GM12878 (cell line): ENCODE measurements at regions not wholly inside any gene's neighbourhood (a gene's known extent, or its start where the extent isn't known, plus 50 kb on each side); places are given as distances from the start of the nearest gene placed in this dataset.

ENCODE experiments used
- ATAC-seq: fragments of 200-7000 bp; cut with Tn5 transposase; 3 replicates; pipeline ENCODE4 v1.9.1; 2020; ENCODE audit warnings: mild to moderate bottlenecking, moderate library complexity
- BruUV-seq: library from RNA; stranded (reverse); fragments of 400-500 nt; replicated peaks from 2 replicates; lab custom pipeline; 2021; lab: Mats Ljungman, UMichigan
- CTCF ChIA-PET: fragments of 300-600 bp; sonication (Branson Sonifier 250); formaldehyde crosslinking; extraction: SDS; loops from one replicate; lab custom pipeline; 2021; ENCODE audit warnings: inconsistent platforms; lab: Yijun Ruan, JAX
- POLR2A ChIA-PET: fragments of 350-600 bp; formaldehyde crosslinking; extraction: SDS; loops from one replicate; lab custom pipeline; 2021; ENCODE audit warnings: inconsistent platforms; lab: Charles Lee
- RAD21 ChIA-PET: fragments of 300-600 bp; sonication (Branson Sonifier 250); formaldehyde crosslinking; loops from one replicate; lab custom pipeline; 2023; ENCODE audit warnings: antibody characterized with exemption; ENCODE audit not compliant: unreplicated experiment; lab: Charles Lee
- SMC1A ChIA-PET: fragments of 300-600 bp; sonication (Branson Sonifier 250); formaldehyde crosslinking; loops from one replicate; lab custom pipeline; 2023; ENCODE audit not compliant: unreplicated experiment, uncharacterized antibody; lab: Charles Lee
- DNase-seq: peaks from one replicate; pipeline ENCODE4 v3.0.0-alpha.2; 2011; ENCODE audit warnings: low read depth, low spot score
- FAIRE-seq: peaks from 3 replicates; lab custom pipeline; 2011; peaks lifted over from hg19 to GRCh38; lab: Jason Lieb, UNC
- H2AFZ ChIP-seq: 2 replicates; pipeline ENCODE4 v1.6.0; 2011; ENCODE audit warnings: low read depth, low read length, control low read depth; ENCODE audit not compliant: control insufficient read depth
- H3K27ac ChIP-seq: 2 replicates; pipeline ENCODE4 v1.5.1; 2011; ENCODE audit warnings: control low read depth; ENCODE audit not compliant: control insufficient read depth, insufficient read depth
- H3K27me3 ChIP-seq, 2 experiments: replicated peaks in 1 of 2; 2 replicates each; pipeline versions ENCODE4 v1.6.0 to v1.6.1; 2011; ENCODE audit warnings: low read length in 1 of 2; ENCODE audit not compliant: control insufficient read depth in 2 of 2, insufficient read depth in 2 of 2
- H3K36me3 ChIP-seq, 2 experiments: 2 replicates each; pipeline ENCODE4 v1.5.1; 2011; ENCODE audit warnings: low read length in 1 of 2; ENCODE audit not compliant: control insufficient read depth in 2 of 2, insufficient read depth in 2 of 2
- H3K4me1 ChIP-seq: 2 replicates; pipeline ENCODE4 v1.6.1; 2011; ENCODE audit warnings: mild to moderate bottlenecking, low read length, moderate library complexity, mixed read lengths; ENCODE audit not compliant: control insufficient read depth, insufficient read depth
- H3K4me2 ChIP-seq: 2 replicates; pipeline ENCODE4 v1.6.0; 2011; ENCODE audit warnings: control low read depth; ENCODE audit not compliant: control insufficient read depth, insufficient read depth
- H3K4me3 ChIP-seq: fragments of 200-600 bp; sonication (generic); 2 replicates; pipeline ENCODE4 v1.5.1; 2016
- H3K79me2 ChIP-seq: 2 replicates; pipeline ENCODE4 v1.6.0; 2011; ENCODE audit warnings: low read length; ENCODE audit not compliant: control insufficient read depth, insufficient read depth
- H3K9ac ChIP-seq: 2 replicates; pipeline ENCODE4 v1.8.0; 2011; ENCODE audit warnings: low read length, control low read depth, mixed read lengths; ENCODE audit not compliant: control insufficient read depth, insufficient read depth
- H3K9me3 ChIP-seq: replicated peaks from 3 replicates; pipeline ENCODE4 v1.5.1; 2011; ENCODE audit warnings: mild to moderate bottlenecking, low read length; ENCODE audit not compliant: control insufficient read depth, insufficient read depth
- H4K20me1 ChIP-seq: 2 replicates; pipeline ENCODE4 v1.6.0; 2011; ENCODE audit not compliant: control insufficient read depth, insufficient read depth
- BCL11A ChIP-seq: IDR thresholded peaks from 2 replicates; pipeline ENCODE4 v1.6.1; 2011; ENCODE audit warnings: low read depth, low read length
- CEBPZ ChIP-seq: fragments of 150-350 bp; IDR thresholded peaks from 2 replicates; pipeline ENCODE4 v1.6.1; 2016; ENCODE audit warnings: low read depth, low read length
- CTCF ChIP-seq, 3 experiments: IDR thresholded peaks in 2 of 3; conservative IDR thresholded peaks in 1 of 3; 2 replicates each; pipeline ENCODE4 v1.5.1; 2011; ENCODE audit warnings: low read depth in 3 of 3, low read length in 3 of 3, mild to moderate bottlenecking in 3 of 3, control low read depth in 2 of 3, moderate library complexity in 2 of 3, inconsistent platforms in 1 of 3, mixed read lengths in 1 of 3; ENCODE audit not compliant: control insufficient read depth in 2 of 3, insufficient read depth in 1 of 3; ENCODE audit errors: extremely low read depth in 1 of 3
- EGR1 ChIP-seq, 2 experiments: IDR thresholded peaks; 1 replicate in 1 of 2; 2 replicates in 1 of 2; pipeline ENCODE4 v1.6.1; 2011 to 2012; ENCODE audit warnings: low read depth in 2 of 2, low read length in 2 of 2, borderline replicate concordance in 1 of 2, mild to moderate bottlenecking in 1 of 2, moderate library complexity in 1 of 2
- GABPA ChIP-seq: IDR thresholded peaks from 2 replicates; pipeline ENCODE4 v1.6.1; 2014; ENCODE audit warnings: antibody characterized with exemption, low read depth, mild to moderate bottlenecking, inconsistent platforms
- HSF1 ChIP-seq: fragments of 150-350 bp; IDR thresholded peaks from 2 replicates; pipeline ENCODE4 v1.6.1; 2014; ENCODE audit warnings: mild to moderate bottlenecking, low read depth, low read length
- POLR2AphosphoS5 ChIP-seq: IDR thresholded peaks from 2 replicates; pipeline ENCODE4 v1.6.1; 2011; ENCODE audit warnings: mild to moderate bottlenecking, low read length, inconsistent platforms
- RBBP5 ChIP-seq: fragments of 200-600 bp; sonication (generic); conservative IDR thresholded peaks from 2 replicates; pipeline ENCODE4 v1.6.1; 2016
- REST ChIP-seq: IDR thresholded peaks from 2 replicates; pipeline ENCODE4 v1.6.1; 2012; ENCODE audit warnings: mild to moderate bottlenecking, low read depth, low read length
- RFX5 ChIP-seq: IDR thresholded peaks from 2 replicates; pipeline ENCODE4 v1.6.1; 2011; ENCODE audit warnings: low read depth, low read length, improper control_type of control experiment
- SPI1 ChIP-seq: IDR thresholded peaks from 2 replicates; pipeline ENCODE4 v1.6.1; 2011; ENCODE audit warnings: low read depth, mild to moderate bottlenecking, low read length, moderate library complexity, borderline replicate concordance; ENCODE audit not compliant: insufficient read depth
- TAF1 ChIP-seq: IDR thresholded peaks from 2 replicates; pipeline ENCODE4 v1.6.1; 2011; ENCODE audit warnings: mild to moderate bottlenecking, low read depth, low read length, borderline replicate concordance
- WGBS: methylation state at CpG from one replicate; pipeline ENCODE4 v1.1.6; 2016; ENCODE audit warnings: low lambda C conversion rate; ENCODE audit not compliant: insufficient replicate concordance, insufficient coverage; ENCODE audit errors: missing lambda C conversion rate; 5-methylcytosine and 5-hydroxymethylcytosine counted together
- in situ Hi-C: fragments of 300-500 bp; cut with MboI; formaldehyde crosslinking; loops from 9 replicates; pipeline ENCODE4 v1.14.3; 2018; ENCODE audit warnings: mixed read lengths
- intact Hi-C: fragments of 100-400 bp; cut with micrococcal nuclease; formaldehyde crosslinking; loops from one replicate; pipeline ENCODE4 v1.14.2; 2022; ENCODE audit not compliant: unreplicated experiment

- TF ChIP-seq CEBPZ (no peak), REST (no peak)
Observed at GRCh38 chr3:177474652-177475355, 277.5 kb upstream of the TBL1XR1 start (continued).

GRCh38 chr3:177475356-177475665, 278.0 kb upstream of the TBL1XR1 start:
- ATAC-seq (no peak), FAIRE-seq (no peak), DNase-seq (no peak)
- ChIA-PET SMC1A (interaction anchor here (0.7 kb wide), 1 partner anchor 11 kb away, joined by 3 read pairs; no protein-coding TSS in a partner anchor), CTCF (no interaction called here), RAD21 (no interaction called here), POLR2A (no interaction called here)
- Histone ChIP-seq H2AFZ (no peak overlapping the region), H3K9ac (no peak overlapping the region), H3K4me3 (no peak overlapping the region), H3K36me3 (no peaks in the 10 kb centered on the region), H3K9me3 (no peaks in the 10 kb centered on the region), H3K27me3 (no peaks in the 10 kb centered on the region), H3K4me2 (no peak overlapping the region), H3K27ac (no peak overlapping the region), H4K20me1 (no peaks in the 10 kb centered on the region), H3K4me1 (no peaks in the 10 kb centered on the region), H3K79me2 (no peaks in the 10 kb centered on the region)
- no TSS peak for BruUV-seq
- 21% methylated on average over 5 of the region's 5 CpGs for WGBS
- intact Hi-C loops (no loop called here), in situ Hi-C loops (no loop called here)
- TF ChIP-seq CTCF (IDR thresholded peaks at IDR 0.05 in 2 of 3, conservative IDR thresholded peaks at IDR 0.05 in 1 of 3; ENCODE audit: control insufficient read depth in 2 of 3, extremely low read depth in 1 of 3, insufficient read depth in 1 of 3, low read depth in 3 of 3, low read length in 3 of 3) (no peak), BCL11A (no peak), GABPA (no peak), HSF1 (no peak), SPI1 (no peak), POLR2AphosphoS5 (no peak), TAF1 (no peak), EGR1 (IDR thresholded peaks at IDR 0.05; ENCODE audit: borderline replicate concordance in 1 of 2, low read depth in 2 of 2, low read length in 2 of 2) (no peak), RFX5 (no peak), RBBP5 (no peak)
